CD4-positive, CD25-positive, alpha-beta regulatory T cell (primary cell): ENCODE measurements at regions not wholly inside any gene's neighbourhood (a gene's known extent, or its start where the extent isn't known, plus 50 kb on each side); places are given as distances from the start of the nearest gene placed in this dataset.
"Not testable (repeated sequence)": the region's sequence is repeated elsewhere in the genome, so short reads cannot be mapped to it uniquely, and the experiment has no call there.

Experiments used
- ATAC-seq, 2 donors: fragments of 150-1000 bp; cut with Tn5 transposase; one replicate each; pipeline ENCODE4 v1.10.0; 2021; ENCODE audit warnings: low read depth in 2 of 2, moderate number of reproducible peaks in 2 of 2, moderate library complexity in 1 of 2
- DNase-seq, 3 donors: peaks; one replicate each; pipeline versions ENCODE4 v3.0.0 to v3.0.0-alpha.2; 2012 to 2022; ENCODE audit warnings: mixed read lengths in 1 of 3
- H3K27ac ChIP-seq: one replicate; pipeline ENCODE4 v1.7.0; 2013; ENCODE audit warnings: mild to moderate bottlenecking, low read length; ENCODE audit not compliant: insufficient read depth, poor library complexity, severe bottlenecking
- H3K27me3 ChIP-seq: one replicate; pipeline ENCODE4 v1.7.0; 2013; ENCODE audit warnings: low read length; ENCODE audit not compliant: control insufficient read depth, insufficient read depth
- H3K36me3 ChIP-seq: one replicate; pipeline ENCODE4 v1.7.0; 2013; ENCODE audit warnings: mild to moderate bottlenecking, low read length, moderate library complexity; ENCODE audit not compliant: control insufficient read depth, insufficient read depth
- H3K4me1 ChIP-seq: 2 replicates; pipeline ENCODE4 v1.7.0; 2013; ENCODE audit warnings: mild to moderate bottlenecking, low read length; ENCODE audit not compliant: insufficient read depth, control insufficient read depth, poor library complexity, severe bottlenecking
- H3K4me3 ChIP-seq: one replicate; pipeline ENCODE4 v1.7.0; 2013; ENCODE audit warnings: low read depth, mild to moderate bottlenecking, low read length, moderate library complexity
- H3K9me3 ChIP-seq, 2 experiments: 1 replicate in 1 of 2; 2 replicates in 1 of 2; pipeline ENCODE4 v1.7.0; 2013; ENCODE audit warnings: low read length in 2 of 2, mild to moderate bottlenecking in 1 of 2, moderate library complexity in 1 of 2; ENCODE audit not compliant: control insufficient read depth in 2 of 2
- H3K27ac Mint-ChIP-seq, 3 donors: one replicate each; pipeline ENCODE4 v1.8.0; 2020 to 2022; ENCODE audit warnings: mild to moderate bottlenecking in 3 of 3, mixed read lengths in 3 of 3, moderate library complexity in 2 of 3
- H3K27me3 Mint-ChIP-seq: one replicate; pipeline ENCODE4 v1.8.0; 2022; ENCODE audit warnings: mild to moderate bottlenecking, mixed read lengths
- H3K36me3 Mint-ChIP-seq: one replicate; pipeline ENCODE4 v1.8.0; 2020; ENCODE audit warnings: mixed read lengths
- H3K4me1 Mint-ChIP-seq, 4 donors: one replicate each; pipeline ENCODE4 v1.8.0; 2020 to 2022; ENCODE audit warnings: mixed read lengths in 4 of 4, mild to moderate bottlenecking in 1 of 4
- H3K4me3 Mint-ChIP-seq, 4 donors: one replicate each; pipeline ENCODE4 v1.8.0; 2020 to 2022; ENCODE audit warnings: mild to moderate bottlenecking in 4 of 4, mixed read lengths in 4 of 4, moderate library complexity in 3 of 4
- H3K9me3 Mint-ChIP-seq, 7 donors: one replicate each; pipeline ENCODE4 v1.8.0; 2020 to 2022; ENCODE audit warnings: mixed read lengths in 7 of 7, mild to moderate bottlenecking in 3 of 7, moderate library complexity in 2 of 7

DNA sequence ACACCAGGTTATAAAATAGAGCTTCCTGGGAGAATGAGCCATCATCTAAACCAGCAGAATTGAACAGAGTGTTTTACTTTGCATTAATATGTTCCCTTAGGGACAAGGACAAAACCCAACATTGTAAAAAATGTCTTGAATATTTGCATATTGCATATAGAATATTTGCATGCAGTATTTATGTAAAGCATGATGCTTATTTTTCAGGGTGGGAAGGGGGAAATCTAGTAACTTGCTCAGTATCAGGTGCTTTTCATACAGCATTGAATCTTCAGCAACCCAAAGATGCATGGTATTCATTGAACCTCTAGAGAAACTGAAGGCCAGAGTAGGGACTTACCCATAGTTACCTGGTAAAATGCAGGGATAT, 409.2 kb upstream of the ZMIZ1 start:
- Mint-ChIP-seq H3K27ac (no peak overlapping the region), H3K27me3 (peaks cover 8% of the 10 kb centered on the region), H3K9me3 (peaks cover 0 to 6% (median 1%) of the 10 kb centered on the region in 7 donors), H3K4me3 (no peak overlapping the region), H3K4me1 (peaks cover 0 to 2% (median 0%) of the 10 kb centered on the region in 4 donors), H3K36me3 (no peaks in the 10 kb centered on the region)
- peaks cover 4 to 9% of the 10 kb centered on the region in 2 experiments for H3K9me3 ChIP-seq
- H3K4me3 ChIP-seq, result no peak overlapping the region
- DNase-seq (no peak), ATAC-seq (no peak)
- no peaks in the 10 kb centered on the region for H3K36me3 ChIP-seq
- no peak overlapping the region for H3K27ac ChIP-seq
- H3K4me1 ChIP-seq, result no peaks in the 10 kb centered on the region
- H3K27me3 ChIP-seq, result peaks cover 7% of the 10 kb centered on the region

DNA sequence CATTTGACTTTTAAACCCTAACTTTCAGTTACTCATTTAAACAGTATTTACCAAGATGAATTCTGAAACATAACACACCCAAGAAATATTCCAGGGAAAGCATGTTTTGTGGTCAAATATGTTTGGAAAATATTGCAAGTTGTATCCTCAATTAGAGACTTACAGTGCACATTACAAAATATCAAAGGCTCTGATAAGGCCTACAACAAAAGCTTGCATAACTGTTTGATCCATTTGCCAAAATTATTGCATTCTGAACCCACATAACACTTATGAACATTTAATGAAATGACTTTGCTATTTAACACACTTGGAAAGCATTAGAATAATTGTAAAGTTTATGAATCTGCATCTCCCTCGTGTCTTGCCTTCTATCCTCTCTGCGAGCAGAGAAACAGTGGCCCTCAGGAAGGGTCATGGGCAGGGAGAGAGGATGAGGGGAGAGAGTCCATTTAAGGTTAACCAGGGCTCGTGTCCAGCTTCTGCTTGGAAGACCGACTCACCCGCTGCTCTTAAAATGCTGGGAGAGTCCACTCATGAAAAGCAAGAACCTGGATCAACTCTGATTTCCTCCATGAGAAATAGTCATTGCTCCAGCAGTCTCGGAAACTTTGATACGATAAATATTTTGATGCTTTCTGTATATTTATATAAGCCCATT, 408.2 kb upstream of the ZMIZ1 start:
- H3K4me3 ChIP-seq, result no peak overlapping the region
- Mint-ChIP-seq H3K4me1 (peaks cover 0 to 2% (median 0%) of the 10 kb centered on the region in 4 donors), H3K36me3 (no peaks in the 10 kb centered on the region), H3K9me3 (peaks cover 0 to 12% (median 4%) of the 10 kb centered on the region in 7 donors), H3K27ac (no peak overlapping the region), H3K27me3 (peaks cover 14% of the 10 kb centered on the region), H3K4me3 (no peak overlapping the region)
- no peak overlapping the region for H3K27ac ChIP-seq
- no peaks in the 10 kb centered on the region for H3K4me1 ChIP-seq
- ATAC-seq (no peak), DNase-seq (no peak)
- H3K27me3 ChIP-seq, result peaks cover 10% of the 10 kb centered on the region
- no peaks in the 10 kb centered on the region for H3K36me3 ChIP-seq
- H3K9me3 ChIP-seq, result peaks cover 6 to 12% of the 10 kb centered on the region in 2 experiments

DNA sequence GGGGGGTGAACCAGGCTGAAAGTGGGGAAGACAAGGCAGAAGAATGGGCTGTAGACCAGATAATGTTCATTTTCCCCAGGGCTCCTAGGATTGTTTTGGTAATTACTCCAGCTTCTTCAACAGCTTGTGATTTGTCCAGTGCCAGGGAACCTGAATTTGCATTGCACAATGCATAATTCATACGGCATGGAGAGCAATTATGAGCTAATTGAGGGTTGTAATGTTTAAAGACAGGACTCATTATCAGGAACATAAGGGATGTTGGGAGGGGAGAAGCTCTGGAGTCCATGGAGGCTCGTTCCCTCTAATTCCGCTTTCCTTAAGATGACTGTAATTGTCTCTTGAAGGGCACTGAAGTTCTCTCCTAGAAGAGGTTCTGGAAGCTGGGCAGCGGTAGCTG, 405.0 kb upstream of the ZMIZ1 start:
- peaks cover 27% of the 10 kb centered on the region for H3K27me3 Mint-ChIP-seq
- peaks cover 10% of the 10 kb centered on the region for H3K27me3 ChIP-seq
- no peaks in the 10 kb centered on the region for H3K4me1 ChIP-seq
- no peak overlapping the region for H3K27ac ChIP-seq
- peaks cover 0 to 12% (median 4%) of the 10 kb centered on the region in 7 donors for H3K9me3 Mint-ChIP-seq
- H3K4me1 Mint-ChIP-seq, result no peaks in the 10 kb centered on the region
- H3K36me3 ChIP-seq, result no peaks in the 10 kb centered on the region
- no peak overlapping the region for H3K4me3 Mint-ChIP-seq
- peaks cover 6 to 12% of the 10 kb centered on the region in 2 experiments for H3K9me3 ChIP-seq
- no peak for DNase-seq
- no peak overlapping the region for H3K27ac Mint-ChIP-seq
- ATAC-seq, result no peak
- H3K4me3 ChIP-seq, result no peak overlapping the region
- H3K36me3 Mint-ChIP-seq, result no peaks in the 10 kb centered on the region

DNA sequence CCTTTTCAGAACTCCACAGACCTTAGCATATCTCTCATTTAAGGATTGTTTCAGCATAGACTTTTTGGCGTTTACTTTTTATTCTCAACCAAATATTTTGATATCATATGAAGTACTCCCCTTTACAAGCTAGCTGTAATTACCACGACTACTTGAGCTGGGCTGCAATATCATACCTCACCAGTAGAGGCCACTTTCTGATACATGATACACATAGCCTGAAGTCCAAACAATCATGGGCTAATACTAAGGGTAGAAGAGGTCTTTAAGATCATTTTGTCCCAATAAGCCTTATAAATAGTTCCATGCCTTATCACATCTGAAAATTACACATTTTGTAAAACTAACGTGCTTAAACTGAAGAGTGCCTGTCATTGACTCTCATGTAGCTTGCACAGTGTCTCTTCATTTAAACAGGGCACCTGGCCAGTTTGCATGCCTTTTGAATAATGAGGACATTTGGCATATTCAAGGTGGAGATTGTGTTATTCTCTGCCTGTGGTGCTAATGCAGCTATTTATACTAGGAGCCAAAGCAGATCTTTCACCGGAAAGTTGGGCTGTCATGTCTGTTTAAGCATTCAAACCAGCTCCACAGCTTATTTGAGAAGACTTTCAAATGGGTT, 403.7 kb upstream of the ZMIZ1 start:
- Mint-ChIP-seq H3K4me3 (no peak overlapping the region), H3K36me3 (no peaks in the 10 kb centered on the region), H3K9me3 (peaks cover 0 to 12% (median 4%) of the 10 kb centered on the region in 7 donors), H3K27ac (no peak overlapping the region), H3K27me3 (peaks cover 32% of the 10 kb centered on the region), H3K4me1 (no peaks in the 10 kb centered on the region)
- Histone ChIP-seq H3K36me3 (no peaks in the 10 kb centered on the region), H3K27me3 (peaks cover 10% of the 10 kb centered on the region), H3K4me3 (no peak overlapping the region), H3K4me1 (no peaks in the 10 kb centered on the region), H3K9me3 (peaks cover 6 to 12% of the 10 kb centered on the region in 2 experiments), H3K27ac (no peak overlapping the region)
- DNase-seq (peak in 1 of 3 donors; percentile 43), ATAC-seq (no peak)

DNA sequence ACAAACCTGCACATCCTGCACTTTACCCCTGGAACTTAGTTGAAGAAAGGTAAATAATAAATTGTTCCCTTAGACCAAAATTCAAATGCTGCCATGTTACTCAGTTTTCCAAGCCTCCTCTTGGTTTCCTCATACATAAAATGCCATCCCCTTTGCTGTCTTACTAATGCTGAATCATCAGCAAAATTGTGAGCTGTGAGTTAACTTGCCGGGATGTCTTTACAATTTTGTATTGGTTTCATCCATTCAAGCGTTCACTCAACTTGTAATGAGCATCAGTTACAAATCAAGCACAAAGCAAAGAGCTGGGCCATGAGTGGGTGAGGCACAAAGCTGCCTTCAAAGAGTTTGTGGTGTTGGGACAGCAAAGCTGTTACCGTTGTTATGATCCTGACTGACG, 395.8 kb upstream of the ZMIZ1 start:
- ATAC-seq (no peak), DNase-seq (no peak)
- H3K9me3 ChIP-seq, result no peaks in the 10 kb centered on the region
- H3K4me1 Mint-ChIP-seq, result no peaks in the 10 kb centered on the region
- no peak overlapping the region for H3K27ac ChIP-seq
- H3K4me3 Mint-ChIP-seq, result no peak overlapping the region
- H3K36me3 Mint-ChIP-seq, result no peaks in the 10 kb centered on the region
- H3K4me1 ChIP-seq, result no peaks in the 10 kb centered on the region
- H3K27me3 ChIP-seq, result no peaks in the 10 kb centered on the region
- H3K4me3 ChIP-seq, result no peak overlapping the region
- H3K36me3 ChIP-seq, result no peaks in the 10 kb centered on the region
- peaks cover 0 to 8% (median 2%) of the 10 kb centered on the region in 7 donors for H3K9me3 Mint-ChIP-seq
- no peak overlapping the region for H3K27ac Mint-ChIP-seq
- peaks cover 9% of the 10 kb centered on the region for H3K27me3 Mint-ChIP-seq

DNA sequence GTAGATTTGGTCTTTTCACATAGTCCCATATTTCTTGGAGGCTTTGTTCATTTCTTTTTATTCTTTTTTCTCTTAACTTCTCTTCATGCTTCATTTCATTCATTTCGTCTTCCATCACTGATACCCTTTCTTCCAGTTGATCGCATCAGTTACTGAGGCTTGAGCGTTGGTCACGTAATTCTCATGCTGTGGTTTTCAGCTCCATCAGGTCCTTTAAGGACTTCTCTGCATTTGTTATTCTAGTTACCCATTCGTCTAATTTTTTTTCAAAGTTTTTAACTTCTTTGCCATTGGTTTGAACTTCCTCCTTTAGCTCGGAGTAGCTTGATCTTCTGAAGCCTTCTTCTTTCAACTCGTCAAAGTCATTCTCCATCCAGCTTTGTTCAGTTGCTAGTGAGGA, 387.6 kb upstream of the ZMIZ1 start:
- H3K9me3 ChIP-seq, H3K4me1 Mint-ChIP-seq, H3K36me3 ChIP-seq, H3K4me3 Mint-ChIP-seq, H3K27ac ChIP-seq, H3K9me3 Mint-ChIP-seq, H3K4me3 ChIP-seq, H3K4me1 ChIP-seq, DNase-seq, ATAC-seq, H3K27me3 Mint-ChIP-seq, H3K27ac Mint-ChIP-seq, H3K36me3 Mint-ChIP-seq, H3K27me3 ChIP-seq: not testable (repeated sequence)

DNA sequence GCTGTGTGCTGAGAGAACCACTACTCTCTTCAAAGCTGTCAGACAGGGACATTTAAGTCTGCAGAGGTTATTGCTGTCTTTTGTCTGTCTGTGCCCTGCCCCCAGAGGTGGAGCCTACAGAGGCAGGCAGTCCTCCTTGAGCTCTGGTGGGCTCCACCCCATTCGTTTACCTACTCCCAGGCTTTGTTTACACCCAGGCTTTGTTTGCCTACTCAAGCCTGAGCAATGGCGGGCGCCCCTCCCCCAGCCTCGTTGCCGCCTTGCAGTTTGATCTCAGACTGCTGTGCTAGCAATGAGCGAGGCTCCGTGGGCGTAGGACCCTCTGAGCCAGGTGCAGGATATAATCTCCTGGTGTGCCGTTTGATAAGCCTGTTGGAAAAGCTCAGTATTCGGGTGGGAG, 386.8 kb upstream of the ZMIZ1 start:
- H3K4me3 ChIP-seq, ATAC-seq, H3K4me1 ChIP-seq, H3K27me3 ChIP-seq, H3K9me3 ChIP-seq, H3K9me3 Mint-ChIP-seq, H3K27ac Mint-ChIP-seq, H3K4me3 Mint-ChIP-seq, DNase-seq, H3K27ac ChIP-seq, H3K27me3 Mint-ChIP-seq, H3K4me1 Mint-ChIP-seq, H3K36me3 Mint-ChIP-seq, H3K36me3 ChIP-seq: not testable (repeated sequence)

DNA sequence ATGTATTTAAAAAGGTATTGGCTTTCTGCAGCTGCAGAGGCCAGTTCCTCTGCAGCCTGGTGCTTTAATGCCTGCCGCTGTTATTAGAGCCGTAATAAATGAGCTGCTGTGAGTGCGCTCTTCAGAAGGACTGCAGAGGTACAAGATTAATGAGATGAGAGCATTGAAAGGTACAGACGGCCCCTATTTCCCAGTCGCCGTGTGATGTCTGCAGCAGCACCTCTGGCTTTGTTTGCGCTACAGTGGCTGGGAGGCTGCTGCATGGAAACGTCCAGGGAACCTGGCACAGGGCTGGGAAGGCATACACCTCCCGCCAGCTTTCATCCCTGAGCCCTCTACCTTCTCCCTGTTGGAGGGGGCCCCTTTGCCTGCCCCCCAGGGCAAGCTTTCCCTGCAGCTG, 383.8 kb upstream of the ZMIZ1 start:
- peaks cover 0 to 7% (median 0%) of the 10 kb centered on the region in 7 donors for H3K9me3 Mint-ChIP-seq
- DNase-seq (no peak), ATAC-seq (no peak)
- Histone ChIP-seq H3K27me3 (no peaks in the 10 kb centered on the region), H3K4me1 (no peaks in the 10 kb centered on the region), H3K9me3 (no peaks in the 10 kb centered on the region), H3K4me3 (no peak overlapping the region), H3K27ac (no peak overlapping the region), H3K36me3 (no peaks in the 10 kb centered on the region)
- no peaks in the 10 kb centered on the region for H3K36me3 Mint-ChIP-seq
- H3K4me3 Mint-ChIP-seq, result no peak overlapping the region
- H3K27ac Mint-ChIP-seq, result no peak overlapping the region
- no peaks in the 10 kb centered on the region for H3K27me3 Mint-ChIP-seq
- no peaks in the 10 kb centered on the region for H3K4me1 Mint-ChIP-seq
